HepG2 (cell line): ENCODE measurements at regions not wholly inside any gene's neighbourhood (a gene's known extent, or its start where the extent isn't known, plus 50 kb on each side); places are given as distances from the start of the nearest gene placed in this dataset.

ENCODE experiments used
- CTCF ChIP-seq: sonication (generic); formaldehyde crosslinking; IDR thresholded peaks from 2 replicates; pipeline ENCODE4 v1.5.0; 2020; ENCODE audit warnings: mild to moderate bottlenecking, missing genetic modification reagents, moderate library complexity
- ELF1 ChIP-seq: sonication (generic); formaldehyde crosslinking; IDR thresholded peaks from 2 replicates; pipeline ENCODE4 v1.4.0; 2020; ENCODE audit warnings: missing genetic modification reagents
- EZH2 ChIP-seq: conservative IDR thresholded peaks from 2 replicates; pipeline ENCODE4 v1.6.1; 2012; ENCODE audit warnings: mild to moderate bottlenecking, low read depth, low read length, moderate library complexity
- HNF4G ChIP-seq, 2 experiments: sonication (generic) in 1 of 2; formaldehyde crosslinking in 1 of 2; IDR thresholded peaks; 2 replicates each; pipeline versions ENCODE4 v1.4.0 to v1.6.1; 2011 to 2020; ENCODE audit warnings: borderline replicate concordance in 2 of 2, low read depth in 2 of 2, mild to moderate bottlenecking in 2 of 2, low read length in 1 of 2, missing genetic modification reagents in 1 of 2, moderate library complexity in 1 of 2
- KDM5B ChIP-seq: sonication (generic); formaldehyde crosslinking; IDR thresholded peaks from 2 replicates; pipeline ENCODE4 v1.4.0; 2020; ENCODE audit warnings: missing genetic modification reagents, mild to moderate bottlenecking, borderline replicate concordance
- MEF2D ChIP-seq: sonication (generic); formaldehyde crosslinking; IDR thresholded peaks from 2 replicates; pipeline ENCODE4 v1.5.1; 2020; ENCODE audit warnings: mild to moderate bottlenecking, missing genetic modification reagents
- SMARCC2 ChIP-seq: fragments of 450-650 bp; IDR thresholded peaks from 2 replicates; pipeline ENCODE4 v1.6.1; 2017; ENCODE audit warnings: antibody characterized with exemption, mild to moderate bottlenecking
- STAG1 ChIP-seq: sonication (generic); formaldehyde crosslinking; IDR thresholded peaks from 2 replicates; pipeline ENCODE4 v1.4.0; 2020; ENCODE audit warnings: missing genetic modification reagents
- TCF12 ChIP-seq, 2 experiments: fragments of 450-650 bp in 1 of 2; sonication (generic) in 1 of 2; formaldehyde crosslinking in 1 of 2; IDR thresholded peaks; 2 replicates each; pipeline versions ENCODE4 v1.6.1 to v1.8.0; 2017 to 2022; ENCODE audit warnings: antibody characterized with exemption in 1 of 2, mild to moderate bottlenecking in 1 of 2, missing genetic modification reagents in 1 of 2, moderate library complexity in 1 of 2
- YEATS4 ChIP-seq: sonication (generic); formaldehyde crosslinking; IDR thresholded peaks from 2 replicates; pipeline ENCODE4 v1.4.0; 2020; ENCODE audit warnings: missing genetic modification reagents, borderline replicate concordance
- TF ChIP-seq, protein P1 (sequence below): IDR thresholded peaks from 2 replicates; pipeline ENCODE4 v1.6.1; 2016; ENCODE audit warnings: low read depth, control low read depth

GRCh38 chr9:79382458-79382857, 189.3 kb upstream of the TLE4 start:
- no peak for TF ChIP-seq MEF2D
- no peak for TF ChIP-seq HNF4G (IDR thresholded peaks at IDR 0.05; ENCODE audit: borderline replicate concordance, low read depth, low read length)
- no peak for TF ChIP-seq HNF4G (CRISPR knock-in tag; IDR thresholded peaks at IDR 0.05; ENCODE audit: borderline replicate concordance, low read depth)
- no peak for TF ChIP-seq KDM5B (CRISPR knock-in tag)
- no peak for TF ChIP-seq EZH2
- no peak for TF ChIP-seq CTCF (CRISPR knock-in tag)
- no peak for TF ChIP-seq STAG1 (CRISPR knock-in tag)
- TF ChIP-seq ELF1 (CRISPR knock-in tag): no peak
- no peak for TF ChIP-seq TCF12 (IDR thresholded peaks at IDR 0.05)
- TF ChIP-seq TCF12 (CRISPR knock-in tag; IDR thresholded peaks at IDR 0.05): no peak
- no peak for TF ChIP-seq YEATS4 (CRISPR knock-in tag)
- no peak for TF ChIP-seq SMARCC2
- TF ChIP-seq, protein P1, sequence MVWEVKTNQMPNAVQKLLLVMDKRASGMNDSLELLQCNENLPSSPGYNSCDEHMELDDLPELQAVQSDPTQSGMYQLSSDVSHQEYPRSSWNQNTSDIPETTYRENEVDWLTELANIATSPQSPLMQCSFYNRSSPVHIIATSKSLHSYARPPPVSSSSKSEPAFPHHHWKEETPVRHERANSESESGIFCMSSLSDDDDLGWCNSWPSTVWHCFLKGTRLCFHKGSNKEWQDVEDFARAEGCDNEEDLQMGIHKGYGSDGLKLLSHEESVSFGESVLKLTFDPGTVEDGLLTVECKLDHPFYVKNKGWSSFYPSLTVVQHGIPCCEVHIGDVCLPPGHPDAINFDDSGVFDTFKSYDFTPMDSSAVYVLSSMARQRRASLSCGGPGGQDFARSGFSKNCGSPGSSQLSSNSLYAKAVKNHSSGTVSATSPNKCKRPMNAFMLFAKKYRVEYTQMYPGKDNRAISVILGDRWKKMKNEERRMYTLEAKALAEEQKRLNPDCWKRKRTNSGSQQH (CRISPR knock-in tag): no peak
